GM12892 (cell line): ENCODE measurements at regions not wholly inside any gene's neighbourhood (a gene's known extent, or its start where the extent isn't known, plus 50 kb on each side); places are given as distances from the start of the nearest gene placed in this dataset.

ENCODE experiments used
- POLR2A ChIP-seq: IDR thresholded peaks from 2 replicates; pipeline ENCODE4 v1.6.1; 2011; ENCODE audit warnings: low read depth, low read length, control low read depth
- POLR2AphosphoS5 ChIP-seq: IDR thresholded peaks from 2 replicates; pipeline ENCODE4 v1.6.1; 2011; ENCODE audit warnings: low read depth, low read length, control low read depth
- TAF1 ChIP-seq: IDR thresholded peaks from 2 replicates; pipeline ENCODE4 v1.6.1; 2011; ENCODE audit warnings: low read depth, mild to moderate bottlenecking, control low read depth, low read length, borderline replicate concordance

- TF ChIP-seq POLR2A: no peak
- TF ChIP-seq TAF1: no peak
- no peak for TF ChIP-seq POLR2AphosphoS5
Measured at GRCh38 chr16:64478252-64478906, 643.5 kb downstream of the CDH11 start.
